ENCODE measurements at regions not wholly inside any gene's neighbourhood (a gene's known extent, or its start where the extent isn't known, plus 50 kb on each side); places are given as distances from the start of the nearest gene placed in this dataset.
A peak's percentile ranks its signal among the peaks of the same experiment; 100 is the strongest.

DNA sequence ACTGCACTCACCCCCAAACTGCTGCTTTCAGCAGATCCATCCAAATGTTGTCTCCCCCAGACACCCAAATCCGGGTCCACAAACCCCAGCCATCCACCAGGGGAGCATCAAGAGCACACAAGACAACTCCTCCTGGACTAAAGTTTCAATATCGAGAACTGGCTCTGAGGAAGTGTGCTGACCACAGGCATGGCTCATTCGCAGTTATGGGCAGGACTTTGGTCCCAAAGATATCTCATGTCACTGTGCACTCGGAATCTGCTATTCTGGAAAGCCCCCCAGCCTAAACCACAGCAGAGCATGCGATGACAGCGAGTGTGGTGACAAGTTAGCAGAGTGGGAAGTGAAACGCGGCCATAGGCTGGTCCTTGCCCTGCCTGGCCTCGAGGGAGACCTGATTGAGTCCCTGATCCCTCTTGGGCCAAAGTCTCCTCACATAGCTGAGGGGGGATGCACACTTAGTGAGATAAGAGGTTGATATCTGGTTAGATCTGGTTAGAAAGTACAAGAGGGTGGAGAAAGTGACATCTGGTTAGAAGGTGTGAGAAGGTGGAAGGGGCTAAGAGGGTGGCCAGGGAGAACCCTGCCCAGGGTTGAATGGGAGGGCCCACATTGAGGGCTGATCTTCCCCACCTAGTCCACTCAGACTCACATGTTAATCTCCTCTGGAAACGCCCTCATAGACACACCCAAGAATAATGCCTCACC, 149.7 kb downstream of the MRPL14 start:
- DNase-seq: no peak
- TF ChIP-seq, protein P1, sequence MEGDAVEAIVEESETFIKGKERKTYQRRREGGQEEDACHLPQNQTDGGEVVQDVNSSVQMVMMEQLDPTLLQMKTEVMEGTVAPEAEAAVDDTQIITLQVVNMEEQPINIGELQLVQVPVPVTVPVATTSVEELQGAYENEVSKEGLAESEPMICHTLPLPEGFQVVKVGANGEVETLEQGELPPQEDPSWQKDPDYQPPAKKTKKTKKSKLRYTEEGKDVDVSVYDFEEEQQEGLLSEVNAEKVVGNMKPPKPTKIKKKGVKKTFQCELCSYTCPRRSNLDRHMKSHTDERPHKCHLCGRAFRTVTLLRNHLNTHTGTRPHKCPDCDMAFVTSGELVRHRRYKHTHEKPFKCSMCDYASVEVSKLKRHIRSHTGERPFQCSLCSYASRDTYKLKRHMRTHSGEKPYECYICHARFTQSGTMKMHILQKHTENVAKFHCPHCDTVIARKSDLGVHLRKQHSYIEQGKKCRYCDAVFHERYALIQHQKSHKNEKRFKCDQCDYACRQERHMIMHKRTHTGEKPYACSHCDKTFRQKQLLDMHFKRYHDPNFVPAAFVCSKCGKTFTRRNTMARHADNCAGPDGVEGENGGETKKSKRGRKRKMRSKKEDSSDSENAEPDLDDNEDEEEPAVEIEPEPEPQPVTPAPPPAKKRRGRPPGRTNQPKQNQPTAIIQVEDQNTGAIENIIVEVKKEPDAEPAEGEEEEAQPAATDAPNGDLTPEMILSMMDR (IDR thresholded peaks at IDR 0.05 in 4 of 5, conservative IDR thresholded peaks at IDR 0.05 in 1 of 5): no peak
- Histone ChIP-seq H3K27me3 (no peaks in the 10 kb centered on the region), H3K4me1 (peaks cover 37% of the 10 kb centered on the region in 2 donors), H3K4me3 (no peak overlapping the region), H3K27ac (no peak overlapping the region), H3K36me3 (no peaks in the 10 kb centered on the region), H3K9me3 (no peaks in the 10 kb centered on the region)
- ATAC-seq: no peak
- intact Hi-C loops (cut with DNase I; ENCODE audit: low total_unique reads) (no loop called here), in situ Hi-C loops (cut with MboI; ENCODE audit: low sequenced_read_pairs in 4 of 4) (no loop called here)

DNA sequence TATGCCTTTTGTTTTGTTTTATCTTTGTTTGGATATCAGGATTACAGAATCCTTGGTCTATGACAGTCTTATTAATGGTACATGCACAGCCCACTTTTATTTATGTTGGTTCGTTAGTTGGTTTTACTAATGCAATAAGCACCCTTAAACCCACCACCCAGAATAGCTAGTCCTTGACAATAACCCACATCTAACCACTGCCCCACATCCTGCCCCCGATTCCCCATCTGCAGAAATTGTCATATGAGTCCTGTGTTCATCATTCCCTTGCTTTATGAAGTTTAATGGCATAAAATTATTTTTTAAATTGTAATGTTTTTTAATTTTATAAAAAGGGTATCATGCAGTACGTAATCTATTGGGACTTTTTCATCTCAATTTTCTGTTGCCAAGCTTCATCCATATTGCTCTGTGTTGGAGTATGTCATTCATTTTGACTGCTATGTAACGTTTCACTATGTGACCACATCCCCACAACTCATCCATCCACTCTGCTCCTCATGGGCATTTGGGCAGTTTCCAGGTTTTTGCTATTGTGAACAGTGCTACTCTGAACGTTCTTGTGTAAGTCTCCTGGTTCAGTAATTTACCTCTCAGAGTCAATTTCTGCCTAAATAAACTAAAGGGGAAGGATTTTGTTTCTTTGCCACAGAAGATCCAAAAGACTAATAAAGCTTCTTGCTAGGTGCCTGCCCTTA, 150.4 kb downstream of the MRPL14 start:
- peaks cover 42 to 44% of the 10 kb centered on the region in 2 donors for H3K4me1 ChIP-seq
- no peaks in the 10 kb centered on the region for H3K27me3 ChIP-seq
- intact Hi-C loops (cut with DNase I; ENCODE audit: low total_unique reads): no loop called here
- no peaks in the 10 kb centered on the region for H3K36me3 ChIP-seq
- DNase-seq: no peak
- in situ Hi-C loops (cut with MboI; ENCODE audit: low sequenced_read_pairs in 4 of 4): no loop called here
- no peaks in the 10 kb centered on the region for H3K9me3 ChIP-seq
- no peak overlapping the region for H3K27ac ChIP-seq
- no peak for TF ChIP-seq POLR2A (IDR thresholded peaks at IDR 0.05)
- TF ChIP-seq, protein P1 (IDR thresholded peaks at IDR 0.05 in 4 of 5, conservative IDR thresholded peaks at IDR 0.05 in 1 of 5): no peak
- ATAC-seq: no peak
- H3K4me3 ChIP-seq: no peak overlapping the region

DNA sequence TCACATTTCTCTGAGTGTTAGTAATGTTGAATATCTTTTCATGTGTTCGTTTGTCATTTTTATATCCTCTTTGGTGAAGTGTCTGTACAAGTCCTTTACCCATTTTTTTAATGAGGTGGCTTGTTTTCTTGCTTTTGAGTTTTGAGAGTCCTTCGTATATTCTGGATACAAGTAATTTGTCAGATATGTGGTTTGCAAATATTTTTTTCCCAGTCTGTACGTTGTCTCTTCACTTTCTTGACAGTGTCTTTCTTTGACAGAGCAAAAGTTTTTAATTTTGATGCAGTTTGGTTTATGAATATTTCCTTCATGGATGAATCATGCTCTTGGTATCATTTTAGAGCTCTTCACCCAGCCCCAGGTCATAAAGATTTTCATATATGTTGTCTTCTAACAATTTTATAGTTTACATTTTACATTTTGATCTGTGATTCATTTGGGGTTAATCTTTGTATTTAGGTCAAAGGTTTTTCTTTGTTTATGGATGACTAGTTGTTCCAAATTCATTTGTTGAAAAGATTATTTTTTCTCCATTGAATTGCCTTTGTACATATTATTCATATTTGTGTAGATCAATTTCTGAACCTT, 152.5 kb downstream of the MRPL14 start:
- Histone ChIP-seq H3K4me3 (no peak overlapping the region), H3K27me3 (no peaks in the 10 kb centered on the region), H3K4me1 (peaks cover 48% of the 10 kb centered on the region in 2 donors), H3K36me3 (no peaks in the 10 kb centered on the region), H3K9me3 (no peaks in the 10 kb centered on the region), H3K27ac (peak overlapping the region in 1 of 4 donors; percentile 76)
- no peak for TF ChIP-seq POLR2A (IDR thresholded peaks at IDR 0.05)
- TF ChIP-seq, protein P1 (IDR thresholded peaks at IDR 0.05 in 4 of 5, conservative IDR thresholded peaks at IDR 0.05 in 1 of 5): no peak
- no peak for DNase-seq
- intact Hi-C loops (cut with DNase I; ENCODE audit: low total_unique reads) (no loop called here), in situ Hi-C loops (cut with MboI; ENCODE audit: low sequenced_read_pairs in 4 of 4) (no loop called here)
- ATAC-seq: no peak

DNA sequence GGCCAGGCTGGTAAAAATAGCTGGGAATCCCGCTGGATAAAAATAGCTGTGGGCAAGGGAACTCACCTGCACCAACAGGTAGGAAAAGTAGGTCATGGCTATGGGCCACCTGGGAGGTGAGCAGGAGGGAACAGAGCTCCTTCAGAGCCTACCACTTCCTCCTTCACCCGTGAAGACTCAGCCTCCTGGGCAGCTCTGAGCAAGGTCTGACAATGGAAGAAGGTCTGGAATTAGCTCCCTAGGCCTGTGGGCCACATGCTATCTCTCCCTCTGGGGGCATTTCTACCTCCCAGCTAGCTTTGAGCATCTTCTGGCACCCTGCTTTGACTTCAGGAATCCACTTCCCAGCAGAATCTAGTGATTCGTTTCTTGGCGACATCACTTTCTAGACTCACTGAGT, 153.9 kb downstream of the MRPL14 start:
- TF ChIP-seq, protein P1 (IDR thresholded peaks at IDR 0.05 in 4 of 5, conservative IDR thresholded peaks at IDR 0.05 in 1 of 5): no peak
- TF ChIP-seq POLR2A (IDR thresholded peaks at IDR 0.05): no peak

More for the DNA sequence above, 153.9 kb downstream of the MRPL14 start:
- no peak overlapping the region for H3K4me3 ChIP-seq
- no peaks in the 10 kb centered on the region for H3K27me3 ChIP-seq
- no peaks in the 10 kb centered on the region for H3K36me3 ChIP-seq
- no peaks in the 10 kb centered on the region for H3K9me3 ChIP-seq
- intact Hi-C loops (cut with DNase I; ENCODE audit: low total_unique reads) (no loop called here), in situ Hi-C loops (cut with MboI; ENCODE audit: low sequenced_read_pairs in 4 of 4) (no loop called here)
- ATAC-seq (peak in 1 of 2 donors; percentile 15), DNase-seq (no peak)
- peaks cover 35 to 37% of the 10 kb centered on the region in 2 donors for H3K4me1 ChIP-seq
- peak overlapping the region; percentile 76 to 89 (median 82) for H3K27ac ChIP-seq
